GM23338 (cell line): ENCODE measurements at regions not wholly inside any gene's neighbourhood (a gene's known extent, or its start where the extent isn't known, plus 50 kb on each side); places are given as distances from the start of the nearest gene placed in this dataset.

Experiments
- ATAC-seq: fragments of 200-7000 bp; cut with Tn5 transposase; 3 replicates; pipeline ENCODE4 v1.9.1; 2020
- DNase-seq: peaks from one replicate; pipeline ENCODE4 v3.0.0-alpha.2; 2015; ENCODE audit warnings: low spot score
- H2AFZ ChIP-seq: fragments of 200-600 bp; sonication (generic); 2 replicates; pipeline ENCODE4 v1.8.0; 2016; ENCODE audit warnings: antibody characterized with exemption, mild to moderate bottlenecking, moderate library complexity
- H3F3A ChIP-seq: fragments of 200-600 bp; sonication (generic); replicated peaks from 2 replicates; pipeline ENCODE4 v1.8.0; 2017; ENCODE audit warnings: antibody characterized with exemption, mixed run types, low read depth
- H3K27ac ChIP-seq: fragments of 200-600 bp; sonication (generic); 2 replicates; pipeline ENCODE4 v1.6.1; 2016; ENCODE audit warnings: low read depth
- H3K27me3 ChIP-seq: fragments of 200-600 bp; sonication (generic); 2 replicates; pipeline ENCODE4 v1.8.0; 2016; ENCODE audit warnings: mild to moderate bottlenecking, mixed run types, moderate library complexity; ENCODE audit not compliant: insufficient read depth
- H3K36me3 ChIP-seq: fragments of 200-600 bp; sonication (generic); 2 replicates; pipeline ENCODE4 v1.8.0; 2016; ENCODE audit warnings: mild to moderate bottlenecking; ENCODE audit not compliant: insufficient read depth
- H3K4me1 ChIP-seq: fragments of 200-600 bp; sonication (generic); 2 replicates; pipeline ENCODE4 v1.8.0; 2016; ENCODE audit warnings: mild to moderate bottlenecking, moderate library complexity; ENCODE audit not compliant: insufficient read depth
- H3K4me2 ChIP-seq: fragments of 200-600 bp; sonication (generic); 2 replicates; pipeline ENCODE4 v1.7.1; 2017; ENCODE audit warnings: mixed run types
- H3K4me3 ChIP-seq: fragments of 200-600 bp; sonication (generic); 2 replicates; pipeline ENCODE4 v1.6.1; 2016; ENCODE audit warnings: mixed run types
- H3K79me2 ChIP-seq: fragments of 200-600 bp; sonication (generic); replicated peaks from 2 replicates; pipeline ENCODE4 v1.8.0; 2017; ENCODE audit warnings: mild to moderate bottlenecking; ENCODE audit not compliant: insufficient read depth
- H3K9me2 ChIP-seq: fragments of 200-600 bp; sonication (generic); 2 replicates; pipeline ENCODE4 v1.8.0; 2017; ENCODE audit not compliant: insufficient read depth
- H4K20me1 ChIP-seq: fragments of 200-600 bp; sonication (generic); replicated peaks from 2 replicates; pipeline ENCODE4 v1.8.0; 2017; ENCODE audit warnings: mild to moderate bottlenecking; ENCODE audit not compliant: insufficient read depth
- H3K27ac Mint-ChIP-seq: 2 replicates; pipeline ENCODE4 v1.8.0; 2020; ENCODE audit warnings: inconsistent platforms, mild to moderate bottlenecking, moderate library complexity, mixed read lengths
- H3K27me3 Mint-ChIP-seq: 3 replicates; pipeline ENCODE4 v1.8.0; 2022; ENCODE audit warnings: low read depth, mild to moderate bottlenecking, moderate library complexity, mixed read lengths, inconsistent platforms; ENCODE audit not compliant: insufficient read depth, poor library complexity
- H3K36me3 Mint-ChIP-seq: 3 replicates; pipeline ENCODE4 v1.8.0; 2021; ENCODE audit warnings: low read depth, mild to moderate bottlenecking, inconsistent platforms, moderate library complexity, mixed read lengths
- H3K4me1 Mint-ChIP-seq: 3 replicates; pipeline ENCODE4 v1.8.0; 2020; ENCODE audit warnings: mild to moderate bottlenecking, inconsistent platforms, mixed read lengths
- H3K4me3 Mint-ChIP-seq: 3 replicates; pipeline ENCODE4 v1.8.0; 2021; ENCODE audit warnings: moderate library complexity, mild to moderate bottlenecking, inconsistent platforms, mixed read lengths
- H3K9me3 Mint-ChIP-seq: 3 replicates; pipeline ENCODE4 v1.8.0; 2020; ENCODE audit warnings: moderate library complexity, mild to moderate bottlenecking, inconsistent platforms, mixed read lengths
- CREB1 ChIP-seq: fragments of 250-450 bp; sonication (Bioruptor Pico); IDR thresholded peaks from 2 replicates; pipeline ENCODE4 v1.5.0; 2020; ENCODE audit warnings: low read depth, mild to moderate bottlenecking, moderate library complexity
- EZH2 ChIP-seq: fragments of 200-600 bp; sonication (generic); IDR thresholded peaks from one replicate; pipeline ENCODE4 v1.8.0; 2017; ENCODE audit warnings: antibody characterized with exemption, mild to moderate bottlenecking, low read depth; ENCODE audit not compliant: unreplicated experiment
- EZH2phosphoT487 ChIP-seq: fragments of 200-600 bp; sonication (generic); IDR thresholded peaks from one replicate; pipeline ENCODE4 v1.8.1; 2018; ENCODE audit warnings: antibody characterized with exemption; ENCODE audit not compliant: unreplicated experiment
- JUNB ChIP-seq: IDR thresholded peaks from one replicate; pipeline ENCODE4 v1.6.1; 2016; ENCODE audit warnings: antibody characterized with exemption; ENCODE audit not compliant: unreplicated experiment
- NANOG ChIP-seq: IDR thresholded peaks from 2 replicates; pipeline ENCODE4 v1.6.1; 2016; ENCODE audit warnings: antibody characterized with exemption, borderline replicate concordance
- POLR2AphosphoS5 ChIP-seq: IDR thresholded peaks from 2 replicates; pipeline ENCODE4 v1.6.1; 2016; ENCODE audit warnings: antibody characterized with exemption, low read depth
- REST ChIP-seq: IDR thresholded peaks from one replicate; pipeline ENCODE4 v1.6.1; 2018; ENCODE audit warnings: antibody characterized with exemption; ENCODE audit not compliant: unreplicated experiment
- STAT1 ChIP-seq: IDR thresholded peaks from one replicate; pipeline ENCODE4 v1.6.1; 2016; ENCODE audit warnings: antibody characterized with exemption; ENCODE audit not compliant: unreplicated experiment
- ZNF114 ChIP-seq: fragments of 250-450 bp; sonication (Bioruptor Pico); IDR thresholded peaks from 2 replicates; pipeline ENCODE4 v1.5.0; 2020; ENCODE audit warnings: mild to moderate bottlenecking, moderate library complexity
- ZNF331 ChIP-seq: fragments of 250-450 bp; sonication (Bioruptor Pico); IDR thresholded peaks from 2 replicates; pipeline ENCODE4 v1.5.0; 2020; ENCODE audit warnings: low read depth, mild to moderate bottlenecking, moderate library complexity
- TF ChIP-seq, protein P1 (sequence below), 2 experiments: fragments of 200-600 bp in 1 of 2; sonication (generic) in 1 of 2; conservative IDR thresholded peaks; 2 replicates each; pipeline versions ENCODE4 v1.5.1 to v1.6.1; 2016 to 2017; ENCODE audit warnings: antibody characterized with exemption in 2 of 2, low read depth in 2 of 2, mild to moderate bottlenecking in 2 of 2, moderate library complexity in 1 of 2
- TF ChIP-seq, protein P2 (sequence below): fragments of 250-450 bp; sonication (Bioruptor Pico); IDR thresholded peaks from 2 replicates; pipeline ENCODE4 v1.5.0; 2020; ENCODE audit warnings: mild to moderate bottlenecking, moderate library complexity
- TF ChIP-seq, protein P3 (sequence below): IDR thresholded peaks from 2 replicates; pipeline ENCODE4 v1.6.1; 2016; ENCODE audit warnings: antibody characterized with exemption

DNA sequence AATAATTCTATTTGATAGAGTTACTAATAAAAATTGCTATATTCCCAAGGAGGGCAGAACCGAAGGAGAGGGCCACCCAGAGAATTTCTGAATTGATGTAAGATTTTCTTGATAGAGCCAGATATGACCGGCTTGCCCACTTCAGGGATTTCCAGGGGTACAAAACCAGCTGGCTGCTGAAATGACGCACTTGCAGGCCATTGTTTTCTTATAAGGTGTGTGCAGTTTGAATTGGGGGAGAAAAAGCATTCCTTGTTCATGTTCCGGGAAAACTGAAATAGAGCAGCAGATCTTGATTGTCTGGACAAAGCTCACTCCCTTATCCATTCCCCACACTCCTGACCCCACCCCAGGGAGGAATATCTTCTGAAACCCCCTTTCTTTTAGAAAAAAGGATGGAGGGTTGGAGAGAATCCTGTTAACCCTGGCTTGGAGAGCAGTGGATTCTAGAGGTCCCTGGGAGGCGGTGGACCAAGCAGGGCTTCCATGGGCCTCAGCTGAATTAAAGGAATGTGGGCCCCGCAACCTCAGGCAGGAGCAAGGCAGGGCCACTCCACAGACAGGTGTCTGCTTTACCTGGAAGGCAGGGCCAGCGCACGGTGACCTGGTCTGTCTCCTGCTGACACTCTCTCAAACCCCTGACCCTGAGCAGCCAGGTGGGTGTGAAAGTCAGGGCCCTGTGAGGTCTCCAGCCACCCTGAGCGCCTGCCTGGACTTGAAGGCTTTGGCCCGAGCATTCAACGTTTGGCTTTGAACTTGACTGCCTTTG, 96.4 kb downstream of the TMEM170B start:
- H3K27me3 Mint-ChIP-seq: peaks cover under 1% of the 10 kb centered on the region
- no peak overlapping the region for H3K27ac Mint-ChIP-seq
- Histone ChIP-seq H3K9me2 (peaks cover 12% of the 10 kb centered on the region), H3K36me3 (no peaks in the 10 kb centered on the region), H3K79me2 (no peaks in the 10 kb centered on the region), H3K27ac (no peak overlapping the region), H3K4me1 (no peaks in the 10 kb centered on the region), H3K27me3 (no peaks in the 10 kb centered on the region), H4K20me1 (no peaks in the 10 kb centered on the region), H3K4me2 (no peak overlapping the region), H2AFZ (peak overlapping the region; percentile 7; the same call in 1 of the 2 replicates), H3K4me3 (no peak overlapping the region), H3F3A (no peaks in the 10 kb centered on the region)
- no peak overlapping the region for H3K4me3 Mint-ChIP-seq
- DNase-seq (no peak), ATAC-seq (peak; percentile 43; the same call in 2 of the 3 replicates)
- H3K36me3 Mint-ChIP-seq: no peaks in the 10 kb centered on the region
- TF ChIP-seq ZNF331 (CRISPR knock-in tag): no peak
- TF ChIP-seq, protein P1, sequence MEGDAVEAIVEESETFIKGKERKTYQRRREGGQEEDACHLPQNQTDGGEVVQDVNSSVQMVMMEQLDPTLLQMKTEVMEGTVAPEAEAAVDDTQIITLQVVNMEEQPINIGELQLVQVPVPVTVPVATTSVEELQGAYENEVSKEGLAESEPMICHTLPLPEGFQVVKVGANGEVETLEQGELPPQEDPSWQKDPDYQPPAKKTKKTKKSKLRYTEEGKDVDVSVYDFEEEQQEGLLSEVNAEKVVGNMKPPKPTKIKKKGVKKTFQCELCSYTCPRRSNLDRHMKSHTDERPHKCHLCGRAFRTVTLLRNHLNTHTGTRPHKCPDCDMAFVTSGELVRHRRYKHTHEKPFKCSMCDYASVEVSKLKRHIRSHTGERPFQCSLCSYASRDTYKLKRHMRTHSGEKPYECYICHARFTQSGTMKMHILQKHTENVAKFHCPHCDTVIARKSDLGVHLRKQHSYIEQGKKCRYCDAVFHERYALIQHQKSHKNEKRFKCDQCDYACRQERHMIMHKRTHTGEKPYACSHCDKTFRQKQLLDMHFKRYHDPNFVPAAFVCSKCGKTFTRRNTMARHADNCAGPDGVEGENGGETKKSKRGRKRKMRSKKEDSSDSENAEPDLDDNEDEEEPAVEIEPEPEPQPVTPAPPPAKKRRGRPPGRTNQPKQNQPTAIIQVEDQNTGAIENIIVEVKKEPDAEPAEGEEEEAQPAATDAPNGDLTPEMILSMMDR (conservative IDR thresholded peaks at IDR 0.05; ENCODE audit: low read depth in 2 of 2): no peak
- no peak for TF ChIP-seq ZNF114 (CRISPR knock-in tag)
- no peak for TF ChIP-seq JUNB
- TF ChIP-seq REST: no peak
- TF ChIP-seq EZH2phosphoT487: no peak
- TF ChIP-seq STAT1: no peak
- TF ChIP-seq, protein P2, sequence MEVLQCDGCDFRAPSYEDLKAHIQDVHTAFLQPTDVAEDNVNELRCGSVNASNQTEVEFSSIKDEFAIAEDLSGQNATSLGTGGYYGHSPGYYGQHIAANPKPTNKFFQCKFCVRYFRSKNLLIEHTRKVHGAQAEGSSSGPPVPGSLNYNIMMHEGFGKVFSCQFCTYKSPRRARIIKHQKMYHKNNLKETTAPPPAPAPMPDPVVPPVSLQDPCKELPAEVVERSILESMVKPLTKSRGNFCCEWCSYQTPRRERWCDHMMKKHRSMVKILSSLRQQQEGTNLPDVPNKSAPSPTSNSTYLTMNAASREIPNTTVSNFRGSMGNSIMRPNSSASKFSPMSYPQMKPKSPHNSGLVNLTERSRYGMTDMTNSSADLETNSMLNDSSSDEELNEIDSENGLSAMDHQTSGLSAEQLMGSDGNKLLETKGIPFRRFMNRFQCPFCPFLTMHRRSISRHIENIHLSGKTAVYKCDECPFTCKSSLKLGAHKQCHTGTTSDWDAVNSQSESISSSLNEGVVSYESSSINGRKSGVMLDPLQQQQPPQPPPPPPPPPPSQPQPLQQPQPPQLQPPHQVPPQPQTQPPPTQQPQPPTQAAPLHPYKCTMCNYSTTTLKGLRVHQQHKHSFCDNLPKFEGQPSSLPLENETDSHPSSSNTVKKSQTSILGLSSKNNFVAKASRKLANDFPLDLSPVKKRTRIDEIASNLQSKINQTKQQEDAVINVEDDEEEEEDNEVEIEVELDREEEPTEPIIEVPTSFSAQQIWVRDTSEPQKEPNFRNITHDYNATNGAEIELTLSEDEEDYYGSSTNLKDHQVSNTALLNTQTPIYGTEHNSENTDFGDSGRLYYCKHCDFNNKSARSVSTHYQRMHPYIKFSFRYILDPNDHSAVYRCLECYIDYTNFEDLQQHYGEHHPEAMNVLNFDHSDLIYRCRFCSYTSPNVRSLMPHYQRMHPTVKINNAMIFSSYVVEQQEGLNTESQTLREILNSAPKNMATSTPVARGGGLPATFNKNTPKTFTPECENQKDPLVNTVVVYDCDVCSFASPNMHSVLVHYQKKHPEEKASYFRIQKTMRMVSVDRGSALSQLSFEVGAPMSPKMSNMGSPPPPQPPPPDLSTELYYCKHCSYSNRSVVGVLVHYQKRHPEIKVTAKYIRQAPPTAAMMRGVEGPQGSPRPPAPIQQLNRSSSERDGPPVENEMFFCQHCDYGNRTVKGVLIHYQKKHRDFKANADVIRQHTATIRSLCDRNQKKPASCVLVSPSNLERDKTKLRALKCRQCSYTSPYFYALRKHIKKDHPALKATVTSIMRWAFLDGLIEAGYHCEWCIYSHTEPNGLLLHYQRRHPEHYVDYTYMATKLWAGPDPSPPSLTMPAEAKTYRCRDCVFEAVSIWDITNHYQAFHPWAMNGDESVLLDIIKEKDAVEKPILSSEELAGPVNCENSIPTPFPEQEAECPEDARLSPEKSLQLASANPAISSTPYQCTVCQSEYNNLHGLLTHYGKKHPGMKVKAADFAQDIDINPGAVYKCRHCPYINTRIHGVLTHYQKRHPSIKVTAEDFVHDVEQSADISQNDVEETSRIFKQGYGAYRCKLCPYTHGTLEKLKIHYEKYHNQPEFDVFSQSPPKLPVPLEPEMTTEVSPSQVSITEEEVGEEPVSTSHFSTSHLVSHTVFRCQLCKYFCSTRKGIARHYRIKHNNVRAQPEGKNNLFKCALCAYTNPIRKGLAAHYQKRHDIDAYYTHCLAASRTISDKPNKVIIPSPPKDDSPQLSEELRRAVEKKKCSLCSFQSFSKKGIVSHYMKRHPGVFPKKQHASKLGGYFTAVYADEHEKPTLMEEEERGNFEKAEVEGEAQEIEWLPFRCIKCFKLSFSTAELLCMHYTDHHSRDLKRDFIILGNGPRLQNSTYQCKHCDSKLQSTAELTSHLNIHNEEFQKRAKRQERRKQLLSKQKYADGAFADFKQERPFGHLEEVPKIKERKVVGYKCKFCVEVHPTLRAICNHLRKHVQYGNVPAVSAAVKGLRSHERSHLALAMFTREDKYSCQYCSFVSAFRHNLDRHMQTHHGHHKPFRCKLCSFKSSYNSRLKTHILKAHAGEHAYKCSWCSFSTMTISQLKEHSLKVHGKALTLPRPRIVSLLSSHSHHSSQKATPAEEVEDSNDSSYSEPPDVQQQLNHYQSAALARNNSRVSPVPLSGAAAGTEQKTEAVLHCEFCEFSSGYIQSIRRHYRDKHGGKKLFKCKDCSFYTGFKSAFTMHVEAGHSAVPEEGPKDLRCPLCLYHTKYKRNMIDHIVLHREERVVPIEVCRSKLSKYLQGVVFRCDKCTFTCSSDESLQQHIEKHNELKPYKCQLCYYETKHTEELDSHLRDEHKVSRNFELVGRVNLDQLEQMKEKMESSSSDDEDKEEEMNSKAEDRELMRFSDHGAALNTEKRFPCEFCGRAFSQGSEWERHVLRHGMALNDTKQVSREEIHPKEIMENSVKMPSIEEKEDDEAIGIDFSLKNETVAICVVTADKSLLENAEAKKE (CRISPR knock-in tag): no peak
- TF ChIP-seq POLR2AphosphoS5: no peak
- TF ChIP-seq, protein P3, sequence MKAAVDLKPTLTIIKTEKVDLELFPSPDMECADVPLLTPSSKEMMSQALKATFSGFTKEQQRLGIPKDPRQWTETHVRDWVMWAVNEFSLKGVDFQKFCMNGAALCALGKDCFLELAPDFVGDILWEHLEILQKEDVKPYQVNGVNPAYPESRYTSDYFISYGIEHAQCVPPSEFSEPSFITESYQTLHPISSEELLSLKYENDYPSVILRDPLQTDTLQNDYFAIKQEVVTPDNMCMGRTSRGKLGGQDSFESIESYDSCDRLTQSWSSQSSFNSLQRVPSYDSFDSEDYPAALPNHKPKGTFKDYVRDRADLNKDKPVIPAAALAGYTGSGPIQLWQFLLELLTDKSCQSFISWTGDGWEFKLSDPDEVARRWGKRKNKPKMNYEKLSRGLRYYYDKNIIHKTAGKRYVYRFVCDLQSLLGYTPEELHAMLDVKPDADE: no peak
- no peak for TF ChIP-seq CREB1 (CRISPR knock-in tag)
- TF ChIP-seq EZH2: no peak
- TF ChIP-seq NANOG: no peak
- no peaks in the 10 kb centered on the region; the same call in 2 of the 3 replicates for H3K4me1 Mint-ChIP-seq
- H3K9me3 Mint-ChIP-seq: no peaks in the 10 kb centered on the region; the same call in 2 of the 3 replicates
